ENCODE measurements at regions not wholly inside any gene's neighbourhood (a gene's known extent, or its start where the extent isn't known, plus 50 kb on each side); places are given as distances from the start of the nearest gene placed in this dataset.

- ChIA-PET POLR2A (interaction anchor here (0.7 kb wide), 1 partner anchor 14 kb away, joined by 3 read pairs; no protein-coding TSS in a partner anchor), CTCF (no interaction called here)
- TF ChIP-seq PKNOX1 (IDR thresholded peaks at IDR 0.05) = no peak
- no peak for TF ChIP-seq BHLHE40 (IDR thresholded peaks at IDR 0.05; ENCODE audit: borderline replicate concordance)
- no peak for TF ChIP-seq L3MBTL2 (conservative IDR thresholded peaks at IDR 0.05)
- no peak for TF ChIP-seq SP1 (IDR thresholded peaks at IDR 0.05)
- no peak for TF ChIP-seq TARDBP (IDR thresholded peaks at IDR 0.05)
- TF ChIP-seq FOXK2 (IDR thresholded peaks at IDR 0.05) = no peak
- no peak for TF ChIP-seq FOXM1 (IDR thresholded peaks at IDR 0.05; ENCODE audit: borderline replicate concordance)
- TF ChIP-seq CTBP1 (IDR thresholded peaks at IDR 0.05; ENCODE audit: borderline replicate concordance) = no peak
- TF ChIP-seq ELF4 (IDR thresholded peaks at IDR 0.05) = no peak
- no peak for TF ChIP-seq SUZ12 (IDR thresholded peaks at IDR 0.05)
- no peak for TF ChIP-seq FOXA1 (IDR thresholded peaks at IDR 0.05)
- no peak for DNase-seq (ENCODE audit: extremely low spot score)
These were observed 150.0 kb upstream of the IRX2 start for GRCh38 chr5:2901511-2901910.

- no peak for DNase-seq (ENCODE audit: extremely low spot score)
- ChIA-PET CTCF (no interaction called here), POLR2A (interaction anchor here (0.7 kb wide), 1 partner anchor 15 kb away, joined by 3 read pairs; no protein-coding TSS in a partner anchor)
These were observed 149.6 kb upstream of the IRX2 start for GRCh38 chr5:2901096-2901495.

GRCh38 chr5:2900360-2900759, 148.9 kb upstream of the IRX2 start:
- DNase-seq (ENCODE audit: extremely low spot score) = no peak
- ChIA-PET CTCF (no interaction called here), POLR2A (no interaction called here)
- TF ChIP-seq FOXA1 (IDR thresholded peaks at IDR 0.05) (no peak), PKNOX1 (IDR thresholded peaks at IDR 0.05) (no peak), ARNT (IDR thresholded peaks at IDR 0.05) (no peak), NFRKB (IDR thresholded peaks at IDR 0.05) (no peak), BHLHE40 (IDR thresholded peaks at IDR 0.05; ENCODE audit: borderline replicate concordance) (no peak), SP1 (IDR thresholded peaks at IDR 0.05) (no peak), LEF1 (IDR thresholded peaks at IDR 0.05; ENCODE audit: borderline replicate concordance) (no peak), SUZ12 (IDR thresholded peaks at IDR 0.05) (no peak), FOXK2 (IDR thresholded peaks at IDR 0.05) (no peak), HDGF (IDR thresholded peaks at IDR 0.05; ENCODE audit: borderline replicate concordance) (no peak), CTBP1 (IDR thresholded peaks at IDR 0.05; ENCODE audit: borderline replicate concordance) (no peak), ZNF384 (IDR thresholded peaks at IDR 0.05) (no peak)

More at GRCh38 chr5:2901096-2901495, 149.6 kb upstream of the IRX2 start:
- TF ChIP-seq NFRKB (IDR thresholded peaks at IDR 0.05) (no peak), BHLHE40 (IDR thresholded peaks at IDR 0.05; ENCODE audit: borderline replicate concordance) (no peak)

- ChIA-PET POLR2A (no interaction called here), CTCF (no interaction called here)
- no peak for TF ChIP-seq CTBP1 (IDR thresholded peaks at IDR 0.05; ENCODE audit: borderline replicate concordance)
- no peak for TF ChIP-seq NFRKB (IDR thresholded peaks at IDR 0.05)
- DNase-seq (ENCODE audit: extremely low spot score) = no peak
These were observed 147.8 kb upstream of the IRX2 start for GRCh38 chr5:2899311-2899710.

- ChIA-PET CTCF (no interaction called here), POLR2A (no interaction called here)
- no peak for DNase-seq (ENCODE audit: extremely low spot score)
- no peak for TF ChIP-seq NFRKB (IDR thresholded peaks at IDR 0.05)
- no peak for TF ChIP-seq LEF1 (IDR thresholded peaks at IDR 0.05; ENCODE audit: borderline replicate concordance)
- no peak for TF ChIP-seq FOXK2 (IDR thresholded peaks at IDR 0.05)
- no peak for TF ChIP-seq SUZ12 (IDR thresholded peaks at IDR 0.05)
- TF ChIP-seq FOXM1 (IDR thresholded peaks at IDR 0.05; ENCODE audit: borderline replicate concordance) = no peak
- no peak for TF ChIP-seq FOXA1 (IDR thresholded peaks at IDR 0.05)
- TF ChIP-seq ZNF384 (IDR thresholded peaks at IDR 0.05) = no peak
- no peak for TF ChIP-seq CTBP1 (IDR thresholded peaks at IDR 0.05; ENCODE audit: borderline replicate concordance)
- TF ChIP-seq L3MBTL2 (conservative IDR thresholded peaks at IDR 0.05) = no peak
- TF ChIP-seq PKNOX1 (IDR thresholded peaks at IDR 0.05) = no peak
- TF ChIP-seq ELF4 (IDR thresholded peaks at IDR 0.05) = no peak
- TF ChIP-seq SP1 (IDR thresholded peaks at IDR 0.05) = no peak
- no peak for TF ChIP-seq ARNT (IDR thresholded peaks at IDR 0.05)
- TF ChIP-seq TARDBP (IDR thresholded peaks at IDR 0.05) = no peak
- TF ChIP-seq HDGF (IDR thresholded peaks at IDR 0.05; ENCODE audit: borderline replicate concordance) = no peak
- no peak for TF ChIP-seq BHLHE40 (IDR thresholded peaks at IDR 0.05; ENCODE audit: borderline replicate concordance)
These were observed 147.2 kb upstream of the IRX2 start for GRCh38 chr5:2898661-2899060.

GRCh38 chr5:2897276-2897961, 145.9 kb upstream of the IRX2 start:
- ChIA-PET POLR2A (no interaction called here), CTCF (no interaction called here)
- DNase-seq (ENCODE audit: extremely low spot score) = no peak
- no peak for TF ChIP-seq L3MBTL2 (conservative IDR thresholded peaks at IDR 0.05)
- TF ChIP-seq FOXM1 (IDR thresholded peaks at IDR 0.05; ENCODE audit: borderline replicate concordance) = no peak
- no peak for TF ChIP-seq HDGF (IDR thresholded peaks at IDR 0.05; ENCODE audit: borderline replicate concordance)
- no peak for TF ChIP-seq SP1 (IDR thresholded peaks at IDR 0.05)
- TF ChIP-seq LEF1 (IDR thresholded peaks at IDR 0.05; ENCODE audit: borderline replicate concordance) = no peak
- TF ChIP-seq BHLHE40 (IDR thresholded peaks at IDR 0.05; ENCODE audit: borderline replicate concordance) = no peak
- no peak for TF ChIP-seq SUZ12 (IDR thresholded peaks at IDR 0.05)
- TF ChIP-seq PKNOX1 (IDR thresholded peaks at IDR 0.05) = no peak
- no peak for TF ChIP-seq ELF4 (IDR thresholded peaks at IDR 0.05)
- no peak for TF ChIP-seq CTBP1 (IDR thresholded peaks at IDR 0.05; ENCODE audit: borderline replicate concordance)
- TF ChIP-seq NFRKB (IDR thresholded peaks at IDR 0.05) = no peak
- TF ChIP-seq ARNT (IDR thresholded peaks at IDR 0.05) = no peak
- TF ChIP-seq FOXA1 (IDR thresholded peaks at IDR 0.05) = no peak
- no peak for TF ChIP-seq ZNF384 (IDR thresholded peaks at IDR 0.05)
- TF ChIP-seq TARDBP (IDR thresholded peaks at IDR 0.05) = no peak

Data from HEK293T (cell line).